Natural killer cell (primary cell): ENCODE measurements at regions not wholly inside any gene's neighbourhood (a gene's known extent, or its start where the extent isn't known, plus 50 kb on each side); places are given as distances from the start of the nearest gene placed in this dataset.

Source experiments
- ATAC-seq, 3 donors: fragments of 150-1000 bp in 2 of 3; fragments of 200-7000 bp in 1 of 3; cut with Tn5 transposase; 1 replicate in 1 of 3; 2 replicates in 2 of 3; pipeline ENCODE4 v1.10.0; 2021; ENCODE audit warnings: mild to moderate bottlenecking in 2 of 3, moderate library complexity in 2 of 3
- DNase-seq, 2 donors: peaks; one replicate each; pipeline versions ENCODE4 v3.0.0 to v3.0.0-alpha.2; 2013 to 2021; ENCODE audit warnings: mixed read lengths in 1 of 2
- H3K27ac ChIP-seq: one replicate; pipeline ENCODE4 v1.5.1; 2013; ENCODE audit warnings: mild to moderate bottlenecking, low read length
- H3K27me3 ChIP-seq: one replicate; pipeline ENCODE4 v1.6.1; 2013; ENCODE audit warnings: low read length; ENCODE audit not compliant: control insufficient read depth, insufficient read depth
- H3K36me3 ChIP-seq: one replicate; pipeline ENCODE4 v1.6.1; 2013; ENCODE audit warnings: low read length; ENCODE audit not compliant: control insufficient read depth, insufficient read depth
- H3K4me1 ChIP-seq: one replicate; pipeline ENCODE4 v1.6.1; 2013; ENCODE audit warnings: low read length; ENCODE audit not compliant: control insufficient read depth, insufficient read depth
- H3K4me3 ChIP-seq: one replicate; pipeline ENCODE4 v1.5.1; 2013; ENCODE audit warnings: low read length
- H3K9me3 ChIP-seq: one replicate; pipeline ENCODE4 v1.6.1; 2013; ENCODE audit warnings: low read length; ENCODE audit not compliant: control insufficient read depth, insufficient read depth
- H3K27ac Mint-ChIP-seq, 2 donors: one replicate each; pipeline ENCODE4 v1.8.0; 2022; ENCODE audit warnings: mild to moderate bottlenecking in 2 of 2, mixed read lengths in 2 of 2, moderate library complexity in 1 of 2
- H3K27me3 Mint-ChIP-seq, 2 donors: one replicate each; pipeline ENCODE4 v1.8.0; 2022; ENCODE audit warnings: low read depth in 2 of 2, mixed read lengths in 2 of 2
- H3K36me3 Mint-ChIP-seq: one replicate; pipeline ENCODE4 v1.8.0; 2022; ENCODE audit warnings: mixed read lengths
- H3K4me1 Mint-ChIP-seq, 2 donors: one replicate each; pipeline ENCODE4 v1.8.0; 2022; ENCODE audit warnings: mixed read lengths in 2 of 2
- H3K4me3 Mint-ChIP-seq: one replicate; pipeline ENCODE4 v1.8.0; 2022; ENCODE audit warnings: mild to moderate bottlenecking, moderate library complexity, mixed read lengths
- H3K9me3 Mint-ChIP-seq, 2 donors: one replicate each; pipeline ENCODE4 v1.8.0; 2022; ENCODE audit warnings: mixed read lengths in 2 of 2
- WGBS: methylation state at CpG from one replicate; pipeline ENCODE4 v1.1.7; 2013; ENCODE audit warnings: missing lambda C conversion rate; ENCODE audit not compliant: insufficient coverage; 5-methylcytosine and 5-hydroxymethylcytosine counted together
- intact Hi-C: fragments of 100-400 bp; cut with micrococcal nuclease; formaldehyde crosslinking; loops from one replicate; pipeline ENCODE4 v1.14.2; 2022
- TF ChIP-seq, protein P1 (sequence below): fragments of 200-600 bp; IDR thresholded peaks from one replicate; pipeline ENCODE4 v1.8.0; 2022; ENCODE audit warnings: antibody characterized with exemption

DNA sequence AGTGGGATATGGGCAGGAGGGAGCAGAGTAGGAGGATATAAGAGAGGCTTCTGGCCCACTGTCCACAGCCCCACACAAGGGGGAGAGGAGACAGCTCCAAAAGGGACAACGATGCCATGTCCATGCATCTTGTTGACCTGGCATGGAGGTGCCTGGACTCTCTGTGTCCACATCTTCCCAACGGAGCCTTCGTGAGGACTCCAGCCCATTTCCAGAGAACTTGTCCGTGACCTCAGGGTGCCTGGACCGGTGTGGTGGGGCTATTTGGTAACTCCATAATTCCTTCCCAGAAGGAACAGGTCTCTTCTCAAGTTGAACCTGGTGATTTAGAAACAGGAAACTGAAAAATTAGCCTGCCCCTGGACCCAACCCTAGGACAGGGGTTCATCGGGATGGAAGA lies 133.9 kb downstream of the CYP26B1 start:
- Mint-ChIP-seq H3K27me3 (peaks cover 0 to 2% of the 10 kb centered on the region in 2 donors), H3K9me3 (no peaks in the 10 kb centered on the region), H3K27ac (no peak overlapping the region), H3K4me3 (no peak overlapping the region), H3K36me3 (no peaks in the 10 kb centered on the region), H3K4me1 (no peaks in the 10 kb centered on the region)
- Histone ChIP-seq H3K27ac (no peak overlapping the region), H3K4me3 (no peak overlapping the region), H3K36me3 (no peaks in the 10 kb centered on the region), H3K9me3 (no peaks in the 10 kb centered on the region), H3K27me3 (no peaks in the 10 kb centered on the region), H3K4me1 (no peaks in the 10 kb centered on the region)
- DNase-seq (no peak), ATAC-seq (no peak)
- intact Hi-C loops = no loop called here
- WGBS = 92% methylated on average over 6 of the region's 6 CpGs
- TF ChIP-seq, protein P1, sequence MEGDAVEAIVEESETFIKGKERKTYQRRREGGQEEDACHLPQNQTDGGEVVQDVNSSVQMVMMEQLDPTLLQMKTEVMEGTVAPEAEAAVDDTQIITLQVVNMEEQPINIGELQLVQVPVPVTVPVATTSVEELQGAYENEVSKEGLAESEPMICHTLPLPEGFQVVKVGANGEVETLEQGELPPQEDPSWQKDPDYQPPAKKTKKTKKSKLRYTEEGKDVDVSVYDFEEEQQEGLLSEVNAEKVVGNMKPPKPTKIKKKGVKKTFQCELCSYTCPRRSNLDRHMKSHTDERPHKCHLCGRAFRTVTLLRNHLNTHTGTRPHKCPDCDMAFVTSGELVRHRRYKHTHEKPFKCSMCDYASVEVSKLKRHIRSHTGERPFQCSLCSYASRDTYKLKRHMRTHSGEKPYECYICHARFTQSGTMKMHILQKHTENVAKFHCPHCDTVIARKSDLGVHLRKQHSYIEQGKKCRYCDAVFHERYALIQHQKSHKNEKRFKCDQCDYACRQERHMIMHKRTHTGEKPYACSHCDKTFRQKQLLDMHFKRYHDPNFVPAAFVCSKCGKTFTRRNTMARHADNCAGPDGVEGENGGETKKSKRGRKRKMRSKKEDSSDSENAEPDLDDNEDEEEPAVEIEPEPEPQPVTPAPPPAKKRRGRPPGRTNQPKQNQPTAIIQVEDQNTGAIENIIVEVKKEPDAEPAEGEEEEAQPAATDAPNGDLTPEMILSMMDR = no peak

DNA sequence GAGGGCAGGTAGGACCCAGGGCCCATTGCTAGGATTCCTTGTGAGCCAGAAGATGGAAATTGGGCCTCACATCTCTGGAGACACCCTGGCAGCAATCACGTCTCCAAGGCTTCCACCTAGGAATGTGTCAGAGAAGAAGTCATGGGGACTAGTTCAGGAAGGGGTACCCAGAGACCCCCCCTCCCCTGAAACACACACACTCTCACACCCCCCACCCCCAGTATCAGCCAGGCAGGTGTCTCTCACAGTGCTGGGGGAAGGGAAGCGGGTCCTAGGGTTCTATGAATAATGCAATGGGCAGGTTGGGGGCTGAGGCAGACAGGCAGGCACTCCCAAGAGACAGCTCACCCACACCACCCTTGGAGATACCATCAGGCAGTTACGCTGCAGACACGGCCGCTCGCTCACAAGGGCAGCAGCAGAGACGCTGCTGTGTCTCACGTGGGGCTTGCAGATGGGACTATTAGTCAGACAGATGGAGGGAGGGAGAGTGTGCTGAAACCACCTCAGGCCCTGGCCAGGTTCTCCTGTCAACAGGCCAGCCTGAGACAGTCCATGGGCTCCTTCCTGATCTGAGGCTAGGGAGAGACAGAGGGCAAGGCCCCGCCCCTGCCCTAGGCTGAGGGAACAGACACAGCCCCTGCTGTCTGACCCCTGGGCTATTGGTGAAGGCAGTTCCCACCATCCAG lies 134.6 kb downstream of the CYP26B1 start:
- no peaks in the 10 kb centered on the region for H3K36me3 Mint-ChIP-seq
- H3K27me3 ChIP-seq = no peaks in the 10 kb centered on the region

DNA sequence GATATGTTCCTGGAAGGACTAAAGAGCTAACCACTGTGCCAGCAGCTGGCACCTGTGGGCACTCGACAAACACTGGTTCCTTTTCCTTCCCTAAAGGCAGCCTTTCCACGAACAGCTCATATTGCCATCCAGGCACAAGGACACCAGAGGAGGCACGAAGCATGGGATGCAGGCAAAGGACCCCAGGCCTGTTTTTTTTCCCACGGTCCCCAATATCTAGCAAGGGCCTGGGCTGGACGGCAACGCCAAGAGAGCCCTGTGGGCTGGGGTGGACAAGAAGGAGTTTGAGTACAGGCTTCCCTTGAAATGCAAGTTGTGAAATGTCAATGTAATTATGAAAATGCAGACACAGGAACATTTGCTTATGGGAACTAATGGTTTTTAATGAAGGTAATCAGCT lies 135.9 kb downstream of the CYP26B1 start:
- Histone ChIP-seq H3K36me3 (no peaks in the 10 kb centered on the region), H3K9me3 (no peaks in the 10 kb centered on the region), H3K4me3 (no peak overlapping the region), H3K27ac (no peak overlapping the region), H3K4me1 (no peaks in the 10 kb centered on the region), H3K27me3 (no peaks in the 10 kb centered on the region)
- H3K9me3 Mint-ChIP-seq = no peaks in the 10 kb centered on the region
- no peak overlapping the region for H3K4me3 Mint-ChIP-seq
- no peak overlapping the region for H3K27ac Mint-ChIP-seq
- H3K36me3 Mint-ChIP-seq = no peaks in the 10 kb centered on the region
- intact Hi-C loops = no loop called here
- H3K4me1 Mint-ChIP-seq = no peaks in the 10 kb centered on the region
- no peak for ATAC-seq
- no peak for DNase-seq
- peaks cover 0 to 4% of the 10 kb centered on the region in 2 donors for H3K27me3 Mint-ChIP-seq
- WGBS = 84% methylated on average over 6 of the region's 6 CpGs
- TF ChIP-seq, protein P1 = no peak

More for the DNA sequence above, 134.6 kb downstream of the CYP26B1 start:
- intact Hi-C loops = no loop called here
- Histone ChIP-seq H3K4me1 (no peaks in the 10 kb centered on the region), H3K9me3 (no peaks in the 10 kb centered on the region), H3K36me3 (no peaks in the 10 kb centered on the region), H3K4me3 (no peak overlapping the region), H3K27ac (no peak overlapping the region)
- TF ChIP-seq, protein P1 = no peak
- Mint-ChIP-seq H3K9me3 (no peaks in the 10 kb centered on the region), H3K27ac (no peak overlapping the region), H3K4me3 (no peak overlapping the region), H3K27me3 (peaks cover 0 to 2% of the 10 kb centered on the region in 2 donors), H3K4me1 (no peaks in the 10 kb centered on the region)
- 80% methylated on average over 8 of the region's 9 CpGs for WGBS
- ATAC-seq = no peak
- no peak for DNase-seq

DNA sequence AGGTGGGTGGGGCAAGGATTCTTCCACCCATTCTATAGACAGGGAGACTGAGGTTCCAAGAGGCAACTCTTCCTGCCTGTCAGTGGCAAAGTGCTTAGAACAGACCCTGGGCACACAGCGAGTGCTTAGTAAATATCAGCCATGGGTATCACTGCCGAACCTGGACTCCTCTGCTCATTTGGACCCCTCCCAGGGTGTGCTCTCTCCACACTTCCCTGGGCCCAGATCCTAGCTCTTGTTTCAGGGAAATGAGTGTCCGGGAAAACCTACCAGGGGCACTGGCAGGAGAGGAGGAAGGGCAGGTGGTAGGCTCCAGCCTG lies 136.3 kb downstream of the CYP26B1 start:
- Mint-ChIP-seq H3K4me3 (no peak overlapping the region), H3K27me3 (peaks cover 0 to 4% of the 10 kb centered on the region in 2 donors), H3K36me3 (no peaks in the 10 kb centered on the region), H3K4me1 (no peaks in the 10 kb centered on the region), H3K27ac (no peak overlapping the region), H3K9me3 (no peaks in the 10 kb centered on the region)
- TF ChIP-seq, protein P1 = no peak
- intact Hi-C loops = no loop called here
- no peak for ATAC-seq
- Histone ChIP-seq H3K4me1 (no peaks in the 10 kb centered on the region), H3K9me3 (no peaks in the 10 kb centered on the region), H3K27ac (no peak overlapping the region), H3K27me3 (no peaks in the 10 kb centered on the region), H3K4me3 (no peak overlapping the region), H3K36me3 (no peaks in the 10 kb centered on the region)
- 87% methylated on average over 3 of the region's 3 CpGs for WGBS
- no peak for DNase-seq
